Ramos (cell line): ENCODE measurements at regions not wholly inside any gene's neighbourhood (a gene's known extent, or its start where the extent isn't known, plus 50 kb on each side); places are given as distances from the start of the nearest gene placed in this dataset.

ENCODE experiments used
- in situ Hi-C: fragments of 300-500 bp; cut with MboI; formaldehyde crosslinking; loops from one replicate; pipeline ENCODE4 v1.14.3; 2022; ENCODE audit warnings: low sequenced_read_pairs; ENCODE audit not compliant: unreplicated experiment

GRCh38 chr5:128591598-128592455, 53.8 kb upstream of the FBN2 start:
- in situ Hi-C loops, result no loop called here

- in situ Hi-C loops, result no loop called here
These were observed 58.0 kb upstream of the FBN2 start for GRCh38 chr5:128596071-128596470.

GRCh38 chr5:128597156-128597555, 59.1 kb upstream of the FBN2 start:
- in situ Hi-C loops, result no loop called here

GRCh38 chr5:128613128-128613527, 75.1 kb upstream of the FBN2 start:
- in situ Hi-C loops, result no loop called here

- in situ Hi-C loops, result no loop called here
These were observed 75.7 kb upstream of the FBN2 start for GRCh38 chr5:128613766-128614165.

GRCh38 chr5:128615578-128615977, 77.5 kb upstream of the FBN2 start:
- in situ Hi-C loops, result no loop called here

- in situ Hi-C loops, result no loop called here
These were observed 88.6 kb upstream of the FBN2 start for GRCh38 chr5:128626536-128627090.

GRCh38 chr5:128627939-128628338, 89.9 kb upstream of the FBN2 start:
- in situ Hi-C loops, result no loop called here

- in situ Hi-C loops, result no loop called here
These were observed 91.1 kb upstream of the FBN2 start for GRCh38 chr5:128629157-128629556.

- in situ Hi-C loops, result no loop called here
These were observed 92.1 kb upstream of the FBN2 start for GRCh38 chr5:128630121-128630520.

GRCh38 chr5:128631771-128632170, 93.7 kb upstream of the FBN2 start:
- in situ Hi-C loops, result no loop called here

GRCh38 chr5:128632264-128632663, 94.2 kb upstream of the FBN2 start:
- in situ Hi-C loops, result no loop called here

GRCh38 chr5:128633901-128634300, 95.9 kb upstream of the FBN2 start:
- in situ Hi-C loops, result no loop called here

GRCh38 chr5:128635379-128635778, 97.3 kb upstream of the FBN2 start:
- in situ Hi-C loops, result no loop called here

- in situ Hi-C loops, result no loop called here
These were observed 98.3 kb upstream of the FBN2 start for GRCh38 chr5:128636361-128636760.

- in situ Hi-C loops, result no loop called here
These were observed 99.0 kb upstream of the FBN2 start for GRCh38 chr5:128637031-128637430.

GRCh38 chr5:128641861-128642260, 103.8 kb upstream of the FBN2 start:
- in situ Hi-C loops, result no loop called here

GRCh38 chr5:128644863-128645262, 106.8 kb upstream of the FBN2 start:
- in situ Hi-C loops, result no loop called here

GRCh38 chr5:128645581-128645980, 107.5 kb upstream of the FBN2 start:
- in situ Hi-C loops, result no loop called here

GRCh38 chr5:128646176-128646575, 108.1 kb upstream of the FBN2 start:
- in situ Hi-C loops, result no loop called here

GRCh38 chr5:128649192-128649591, 111.1 kb upstream of the FBN2 start:
- in situ Hi-C loops, result no loop called here

GRCh38 chr5:128662997-128663396, 125.0 kb upstream of the FBN2 start:
- in situ Hi-C loops, result loop anchor here (25.0 kb wide), 1 partner anchor 451 kb away; no protein-coding TSS in a partner anchor
